Osteocyte (in vitro differentiated cells): ENCODE measurements at regions not wholly inside any gene's neighbourhood (a gene's known extent, or its start where the extent isn't known, plus 50 kb on each side); places are given as distances from the start of the nearest gene placed in this dataset.

ENCODE experiments used
- DNase-seq: peaks from one replicate; pipeline ENCODE4 v3.0.0; 2021; ENCODE audit warnings: mixed read lengths; ENCODE audit not compliant: unreplicated experiment; ENCODE audit errors: extremely low spot score
- H3K27ac Mint-ChIP-seq: one replicate; pipeline ENCODE4 v1.8.0; 2021; ENCODE audit warnings: mild to moderate bottlenecking, mixed read lengths; ENCODE audit not compliant: unreplicated experiment
- H3K27me3 Mint-ChIP-seq: one replicate; pipeline ENCODE4 v1.8.0; 2021; ENCODE audit warnings: mixed read lengths; ENCODE audit not compliant: unreplicated experiment
- H3K36me3 Mint-ChIP-seq: one replicate; pipeline ENCODE4 v1.8.0; 2021; ENCODE audit warnings: mixed read lengths; ENCODE audit not compliant: unreplicated experiment
- H3K4me1 Mint-ChIP-seq: one replicate; pipeline ENCODE4 v1.8.0; 2021; ENCODE audit warnings: mixed read lengths; ENCODE audit not compliant: unreplicated experiment
- H3K4me3 Mint-ChIP-seq: one replicate; pipeline ENCODE4 v1.8.0; 2021; ENCODE audit warnings: mild to moderate bottlenecking, moderate library complexity, mixed read lengths; ENCODE audit not compliant: unreplicated experiment
- H3K9me3 Mint-ChIP-seq: one replicate; pipeline ENCODE4 v1.8.0; 2021; ENCODE audit warnings: mixed read lengths; ENCODE audit not compliant: unreplicated experiment
- CTCF ChIP-seq: fragments of 200-600 bp; sonication (generic); IDR thresholded peaks from 2 replicates; pipeline ENCODE4 v1.5.0; 2021; ENCODE audit warnings: antibody characterized with exemption, mild to moderate bottlenecking, moderate library complexity

- H3K4me1 Mint-ChIP-seq: no peaks in the 10 kb centered on the region
- H3K27me3 Mint-ChIP-seq: no peaks in the 10 kb centered on the region
- DNase-seq: no peak
- H3K9me3 Mint-ChIP-seq: no peaks in the 10 kb centered on the region
- no peak overlapping the region for H3K27ac Mint-ChIP-seq
- no peak overlapping the region for H3K4me3 Mint-ChIP-seq
- no peak for TF ChIP-seq CTCF
- no peaks in the 10 kb centered on the region for H3K36me3 Mint-ChIP-seq
These were observed 984.0 kb downstream of the BRD1 start for GRCh38 chr22:48843640-48844039.

- Mint-ChIP-seq H3K4me3 (no peak overlapping the region), H3K27ac (no peak overlapping the region), H3K9me3 (peaks cover 5% of the 10 kb centered on the region), H3K36me3 (no peaks in the 10 kb centered on the region), H3K4me1 (no peaks in the 10 kb centered on the region), H3K27me3 (no peaks in the 10 kb centered on the region)
- no peak for DNase-seq
- TF ChIP-seq CTCF: no peak
These were observed 984.7 kb downstream of the BRD1 start for GRCh38 chr22:48842976-48843375.

- no peaks in the 10 kb centered on the region for H3K27me3 Mint-ChIP-seq
- TF ChIP-seq CTCF: no peak
- H3K4me1 Mint-ChIP-seq: no peaks in the 10 kb centered on the region
- no peaks in the 10 kb centered on the region for H3K36me3 Mint-ChIP-seq
- H3K4me3 Mint-ChIP-seq: no peak overlapping the region
- H3K9me3 Mint-ChIP-seq: peaks cover 9% of the 10 kb centered on the region
- no peak overlapping the region for H3K27ac Mint-ChIP-seq
- no peak for DNase-seq
These were observed 985.1 kb downstream of the BRD1 start for GRCh38 chr22:48842583-48842945.

- no peak for DNase-seq
- no peaks in the 10 kb centered on the region for H3K36me3 Mint-ChIP-seq
- no peak for TF ChIP-seq CTCF
- no peaks in the 10 kb centered on the region for H3K4me1 Mint-ChIP-seq
- no peak overlapping the region for H3K27ac Mint-ChIP-seq
- H3K9me3 Mint-ChIP-seq: peaks cover 9% of the 10 kb centered on the region
- no peak overlapping the region for H3K4me3 Mint-ChIP-seq
- no peaks in the 10 kb centered on the region for H3K27me3 Mint-ChIP-seq
These were observed 985.6 kb downstream of the BRD1 start for GRCh38 chr22:48841881-48842582.

- TF ChIP-seq CTCF: no peak
- H3K9me3 Mint-ChIP-seq: peaks cover 9% of the 10 kb centered on the region
- H3K4me3 Mint-ChIP-seq: no peak overlapping the region
- no peak for DNase-seq
- H3K36me3 Mint-ChIP-seq: no peaks in the 10 kb centered on the region
- no peaks in the 10 kb centered on the region for H3K4me1 Mint-ChIP-seq
- H3K27me3 Mint-ChIP-seq: no peaks in the 10 kb centered on the region
- no peak overlapping the region for H3K27ac Mint-ChIP-seq
These were observed 987.3 kb downstream of the BRD1 start for GRCh38 chr22:48840112-48840949.
